LNCAP (cell line): ENCODE measurements at regions not wholly inside any gene's neighbourhood (a gene's known extent, or its start where the extent isn't known, plus 50 kb on each side); places are given as distances from the start of the nearest gene placed in this dataset.
A peak's percentile ranks its signal among the peaks of the same experiment; 100 is the strongest.

Source experiments
- CTCF ChIP-seq: fragments of 450-650 bp; IDR thresholded peaks from 2 replicates; pipeline ENCODE4 v1.5.1; 2017; ENCODE audit warnings: mild to moderate bottlenecking

DNA sequence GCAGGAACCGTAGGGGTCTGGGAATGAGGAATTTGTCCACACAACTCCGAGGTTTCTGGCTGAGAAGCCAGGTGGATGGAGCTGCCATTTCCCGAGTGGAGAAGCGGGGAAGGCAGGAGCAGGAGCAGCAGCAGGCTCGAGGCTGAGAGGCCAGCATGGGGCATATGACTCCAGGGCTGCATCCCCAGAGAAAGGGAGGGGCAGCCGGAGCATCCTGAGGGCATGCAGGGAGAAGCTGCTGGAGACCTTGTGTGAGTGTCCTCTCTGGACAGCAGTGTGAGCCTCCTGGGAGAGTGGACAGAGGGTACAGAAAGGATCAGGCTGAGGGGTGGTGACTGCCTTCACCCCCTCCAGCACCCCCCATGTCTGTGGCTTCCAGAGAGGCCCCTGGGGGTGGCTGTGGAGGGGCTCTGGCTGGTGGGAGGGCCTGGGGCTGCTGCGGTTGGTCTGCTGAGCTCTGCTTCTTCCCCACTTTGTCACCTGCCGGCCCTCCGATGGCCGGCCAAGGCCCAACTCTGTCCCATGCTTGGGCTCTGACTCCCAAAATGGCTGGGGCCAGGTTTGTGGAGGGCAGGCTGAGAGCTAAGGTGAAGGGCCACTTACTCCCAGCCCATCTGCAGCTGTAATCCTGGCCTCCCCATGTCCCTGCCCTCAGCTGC, 633.1 kb downstream of the MATN1 start:
- no peak for TF ChIP-seq CTCF

DNA sequence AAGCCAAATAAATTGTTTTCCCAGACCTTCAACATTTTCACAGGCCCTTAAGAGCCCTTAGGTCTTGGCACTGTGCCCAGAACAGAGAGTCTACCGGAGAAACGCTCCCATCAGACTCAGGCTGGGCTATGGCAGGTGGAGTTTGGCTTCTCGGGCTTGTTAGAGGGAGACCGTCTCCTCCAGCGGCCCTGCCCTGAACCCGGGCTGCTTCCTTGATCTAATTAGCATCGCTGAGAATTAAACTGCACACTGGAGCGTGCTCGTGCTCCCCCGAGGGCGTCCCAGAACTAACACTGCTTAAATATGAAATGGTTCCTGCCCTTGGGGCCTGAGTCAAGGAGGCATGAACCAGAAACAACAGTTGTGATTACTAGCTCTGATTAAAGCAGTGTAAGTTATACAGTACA, 634.4 kb downstream of the MATN1 start:
- no peak for TF ChIP-seq CTCF

- TF ChIP-seq CTCF = no peak
These were observed 634.8 kb downstream of the MATN1 start for GRCh38 chr1:30088594-30088993.

GRCh38 chr1:30087465-30087864, 635.9 kb downstream of the MATN1 start:
- TF ChIP-seq CTCF = peak; percentile 17; the same call in 1 of the 2 replicates

- peak; percentile 90 for TF ChIP-seq CTCF
These were observed 637.3 kb downstream of the MATN1 start for GRCh38 chr1:30085811-30086770.

- no peak for TF ChIP-seq CTCF
These were observed 638.3 kb downstream of the MATN1 start for GRCh38 chr1:30084909-30085571.

DNA sequence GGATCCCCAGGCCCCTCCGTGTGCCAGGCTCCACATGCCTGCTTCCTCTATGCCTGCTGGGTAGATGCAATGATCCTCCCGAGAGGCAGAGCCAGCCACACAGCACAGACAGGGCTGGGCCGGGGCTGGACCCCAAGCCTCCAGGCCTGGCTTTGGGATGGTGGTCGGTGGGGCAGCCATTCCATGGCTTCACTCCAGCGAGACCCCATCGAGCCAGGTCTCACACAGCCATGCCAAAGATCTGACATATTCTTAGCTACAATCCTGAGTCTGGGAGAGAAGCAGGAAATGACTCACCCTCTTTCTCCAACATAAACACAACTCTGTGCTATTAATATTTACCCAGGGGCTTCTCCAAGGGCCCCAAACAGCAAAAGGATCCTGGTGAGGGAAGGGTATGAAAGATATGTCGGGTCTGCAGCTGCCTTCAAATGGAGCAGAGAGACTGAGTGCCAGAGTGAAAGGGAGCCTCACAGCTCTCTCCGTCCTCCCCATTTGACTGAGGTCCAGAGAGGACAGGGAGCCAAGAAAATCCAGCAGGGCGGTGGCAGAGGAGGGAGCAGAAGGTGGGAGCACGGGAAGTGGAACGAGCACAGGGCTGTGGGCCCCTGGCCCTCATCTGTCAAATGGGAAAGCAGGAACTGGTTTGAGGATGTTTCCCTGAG, 639.5 kb downstream of the MATN1 start:
- no peak for TF ChIP-seq CTCF
